NB4 (cell line): ENCODE measurements at regions not wholly inside any gene's neighbourhood (a gene's known extent, or its start where the extent isn't known, plus 50 kb on each side); places are given as distances from the start of the nearest gene placed in this dataset.

Source experiments
- DNase-seq: peaks from one replicate; pipeline ENCODE4 v3.0.0; 2010; ENCODE audit warnings: low read depth
- H3K4me3 ChIP-seq: one replicate; pipeline ENCODE4 v1.5.1; 2011; ENCODE audit warnings: mild to moderate bottlenecking, low read depth, low read length, moderate library complexity
- MAX ChIP-seq: IDR thresholded peaks from 2 replicates; pipeline ENCODE4 v1.6.1; 2011; ENCODE audit warnings: low read depth, low read length
- MYC ChIP-seq: IDR thresholded peaks from 2 replicates; pipeline ENCODE4 v1.6.1; 2011; ENCODE audit warnings: low read depth, low read length
- POLR2A ChIP-seq: IDR thresholded peaks from 2 replicates; pipeline ENCODE4 v1.6.1; 2011; ENCODE audit warnings: mild to moderate bottlenecking; ENCODE audit not compliant: insufficient read length; ENCODE audit errors: extremely low read depth
- TF ChIP-seq, protein P1 (sequence below): IDR thresholded peaks from one replicate; pipeline ENCODE4 v1.5.1; 2012; ENCODE audit warnings: low read depth, low read length

GRCh38 chr11:25587496-25587895 is 744.4 kb upstream of the ANO3 start:
- TF ChIP-seq MYC (no peak), MAX (no peak), POLR2A (no peak)
- TF ChIP-seq, protein P1, sequence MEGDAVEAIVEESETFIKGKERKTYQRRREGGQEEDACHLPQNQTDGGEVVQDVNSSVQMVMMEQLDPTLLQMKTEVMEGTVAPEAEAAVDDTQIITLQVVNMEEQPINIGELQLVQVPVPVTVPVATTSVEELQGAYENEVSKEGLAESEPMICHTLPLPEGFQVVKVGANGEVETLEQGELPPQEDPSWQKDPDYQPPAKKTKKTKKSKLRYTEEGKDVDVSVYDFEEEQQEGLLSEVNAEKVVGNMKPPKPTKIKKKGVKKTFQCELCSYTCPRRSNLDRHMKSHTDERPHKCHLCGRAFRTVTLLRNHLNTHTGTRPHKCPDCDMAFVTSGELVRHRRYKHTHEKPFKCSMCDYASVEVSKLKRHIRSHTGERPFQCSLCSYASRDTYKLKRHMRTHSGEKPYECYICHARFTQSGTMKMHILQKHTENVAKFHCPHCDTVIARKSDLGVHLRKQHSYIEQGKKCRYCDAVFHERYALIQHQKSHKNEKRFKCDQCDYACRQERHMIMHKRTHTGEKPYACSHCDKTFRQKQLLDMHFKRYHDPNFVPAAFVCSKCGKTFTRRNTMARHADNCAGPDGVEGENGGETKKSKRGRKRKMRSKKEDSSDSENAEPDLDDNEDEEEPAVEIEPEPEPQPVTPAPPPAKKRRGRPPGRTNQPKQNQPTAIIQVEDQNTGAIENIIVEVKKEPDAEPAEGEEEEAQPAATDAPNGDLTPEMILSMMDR: no peak
- DNase-seq: no peak
- H3K4me3 ChIP-seq: no peak overlapping the region

- DNase-seq: no peak
- TF ChIP-seq MYC (no peak), MAX (no peak), POLR2A (no peak)
- TF ChIP-seq, protein P1: no peak
- no peak overlapping the region for H3K4me3 ChIP-seq
Measured at GRCh38 chr11:25593221-25593620, 738.7 kb upstream of the ANO3 start.

GRCh38 chr11:25596701-25597100 is 735.2 kb upstream of the ANO3 start:
- DNase-seq: no peak
- no peak overlapping the region for H3K4me3 ChIP-seq
- TF ChIP-seq, protein P1: no peak
- no peak for TF ChIP-seq POLR2A

GRCh38 chr11:25597696-25598095 is 734.2 kb upstream of the ANO3 start:
- no peak for TF ChIP-seq POLR2A
- TF ChIP-seq, protein P1: no peak
- no peak for TF ChIP-seq MAX
- no peak for TF ChIP-seq MYC
- DNase-seq: no peak
- no peak overlapping the region for H3K4me3 ChIP-seq

DNA sequence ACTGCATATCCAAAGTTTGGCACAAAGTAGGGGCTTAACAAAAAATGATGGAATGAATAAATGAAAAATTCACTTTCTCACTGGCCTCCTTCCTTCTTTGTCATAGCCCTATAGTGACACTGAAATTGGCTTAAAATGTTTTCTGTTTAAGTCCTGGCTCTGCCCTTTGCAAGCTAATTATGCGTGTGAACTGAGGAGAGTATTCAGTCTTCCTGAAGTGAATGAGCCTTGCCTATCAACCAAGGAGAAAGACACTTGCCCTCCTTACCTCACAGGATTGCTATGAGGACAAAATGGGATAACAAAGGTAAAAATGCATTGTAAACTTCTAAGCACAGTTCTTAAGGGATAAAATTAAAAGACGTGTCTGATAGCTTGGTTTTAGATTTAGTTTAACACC is 729.8 kb upstream of the ANO3 start:
- TF ChIP-seq, protein P1: no peak
- no peak for TF ChIP-seq MAX
- no peak for TF ChIP-seq MYC
- TF ChIP-seq POLR2A: no peak
- DNase-seq: no peak
- no peak overlapping the region for H3K4me3 ChIP-seq

- no peak for TF ChIP-seq POLR2A
- TF ChIP-seq, protein P1: no peak
- no peak overlapping the region for H3K4me3 ChIP-seq
- DNase-seq: no peak
Measured at GRCh38 chr11:25602959-25603358, 729.0 kb upstream of the ANO3 start.
